GM23248 (cell line): ENCODE measurements at regions not wholly inside any gene's neighbourhood (a gene's known extent, or its start where the extent isn't known, plus 50 kb on each side); places are given as distances from the start of the nearest gene placed in this dataset.

Experiments
- DNase-seq: peaks from one replicate; pipeline ENCODE4 v3.0.0-alpha.2; 2015
- H2AFZ ChIP-seq: fragments of 200-600 bp; sonication (generic); 2 replicates; pipeline ENCODE4 v1.6.1; 2016; ENCODE audit warnings: antibody characterized with exemption
- H3F3A ChIP-seq: fragments of 200-600 bp; sonication (generic); 2 replicates; pipeline ENCODE4 v1.6.1; 2016; ENCODE audit warnings: mild to moderate bottlenecking, antibody characterized with exemption, mixed run types; ENCODE audit not compliant: insufficient read depth
- H3K27ac ChIP-seq: fragments of 200-600 bp; sonication (generic); 2 replicates; pipeline ENCODE4 v1.5.1; 2016; ENCODE audit warnings: mild to moderate bottlenecking
- H3K27me3 ChIP-seq: fragments of 200-600 bp; sonication (generic); replicated peaks from 2 replicates; pipeline ENCODE4 v1.6.1; 2016; ENCODE audit warnings: mild to moderate bottlenecking; ENCODE audit not compliant: insufficient read depth
- H3K36me3 ChIP-seq: fragments of 200-600 bp; sonication (generic); 2 replicates; pipeline ENCODE4 v1.6.1; 2016; ENCODE audit warnings: low read depth, mild to moderate bottlenecking
- H3K4me1 ChIP-seq: fragments of 200-600 bp; sonication (generic); 2 replicates; pipeline ENCODE4 v1.6.1; 2016; ENCODE audit warnings: mild to moderate bottlenecking; ENCODE audit not compliant: insufficient read depth
- H3K4me2 ChIP-seq: fragments of 200-600 bp; sonication (generic); one replicate; pipeline ENCODE4 v1.6.1; 2016; ENCODE audit warnings: mild to moderate bottlenecking; ENCODE audit not compliant: unreplicated experiment
- H3K4me3 ChIP-seq: fragments of 200-600 bp; sonication (generic); 2 replicates; pipeline ENCODE4 v1.5.1; 2016; ENCODE audit warnings: mild to moderate bottlenecking
- H3K79me2 ChIP-seq: fragments of 200-600 bp; sonication (generic); 2 replicates; pipeline ENCODE4 v1.6.1; 2016; ENCODE audit warnings: mild to moderate bottlenecking; ENCODE audit not compliant: insufficient read depth
- H3K9ac ChIP-seq: fragments of 200-600 bp; sonication (generic); 2 replicates; pipeline ENCODE4 v1.6.1; 2016; ENCODE audit warnings: mild to moderate bottlenecking
- H3K9me2 ChIP-seq: fragments of 200-600 bp; sonication (generic); 2 replicates; pipeline ENCODE4 v1.6.1; 2016; ENCODE audit warnings: mixed run types, mild to moderate bottlenecking, moderate library complexity; ENCODE audit not compliant: insufficient read depth
- H3K9me3 ChIP-seq: fragments of 200-600 bp; sonication (generic); one replicate; pipeline ENCODE4 v1.6.1; 2017; ENCODE audit warnings: low read depth
- H4K20me1 ChIP-seq: fragments of 200-600 bp; sonication (generic); 2 replicates; pipeline ENCODE4 v1.6.0; 2016; ENCODE audit not compliant: insufficient read depth
- EZH2 ChIP-seq: fragments of 200-600 bp; sonication (generic); IDR thresholded peaks from 2 replicates; pipeline ENCODE4 v1.6.1; 2018; ENCODE audit warnings: antibody characterized with exemption, mild to moderate bottlenecking; ENCODE audit not compliant: insufficient read depth, poor library complexity, severe bottlenecking
- EZH2phosphoT487 ChIP-seq: fragments of 200-600 bp; sonication (generic); IDR thresholded peaks from 2 replicates; pipeline ENCODE4 v1.6.1; 2018; ENCODE audit warnings: antibody characterized with exemption, moderate library complexity, mild to moderate bottlenecking, low read depth; ENCODE audit not compliant: insufficient read depth
- WGBS, 2 experiments: methylation state at CpG; one replicate each; pipeline ENCODE4 v1.1.6; 2015 to 2017; ENCODE audit warnings: low lambda C conversion rate in 2 of 2, low coverage in 1 of 2; ENCODE audit errors: missing lambda C conversion rate in 2 of 2; 5-methylcytosine and 5-hydroxymethylcytosine counted together
- in situ Hi-C: fragments of 300-500 bp; cut with MboI; formaldehyde crosslinking; loops from 2 replicates; pipeline ENCODE4 v1.15.0; 2020

DNA sequence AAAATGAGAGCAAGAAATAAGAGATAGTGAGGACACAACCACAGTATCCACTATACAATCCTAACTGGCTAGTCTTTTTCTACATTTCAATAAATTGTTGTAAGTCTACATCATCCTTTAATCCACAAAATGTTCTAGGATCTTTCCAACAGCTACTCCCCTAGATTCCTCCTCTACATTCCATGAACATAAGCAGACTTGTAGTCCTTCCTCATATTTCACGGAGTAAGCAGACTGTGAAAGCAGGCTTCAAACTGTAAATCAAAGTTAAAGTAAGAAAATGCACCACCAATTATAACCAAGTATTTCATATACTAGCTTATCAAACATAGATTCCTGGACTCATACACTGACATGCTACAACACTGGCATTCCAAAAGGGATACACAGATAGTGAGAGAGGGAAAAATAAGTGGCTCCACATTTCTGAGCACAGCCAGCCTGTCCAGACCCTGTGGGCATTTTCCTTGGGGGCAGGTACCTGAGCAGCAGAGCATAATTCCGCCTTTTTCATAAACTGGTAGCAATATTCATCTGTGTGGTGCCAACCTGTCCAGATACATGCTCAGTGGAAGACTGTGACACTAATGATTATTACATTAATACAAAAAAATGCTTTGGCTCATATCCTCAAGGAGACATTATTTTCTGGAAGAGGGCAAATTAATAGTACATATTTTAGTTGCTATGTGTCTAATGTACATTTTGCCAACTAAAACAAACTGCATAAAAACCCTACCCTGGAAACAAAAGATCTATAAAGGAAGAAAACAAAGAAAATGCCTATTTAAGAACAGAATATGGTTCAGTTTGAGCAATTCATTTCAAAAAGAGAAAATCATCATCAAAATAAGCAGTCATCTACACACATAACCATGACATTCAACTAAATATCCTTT, 113.3 kb upstream of the FSCB start:
- Histone ChIP-seq H3K79me2 (no peaks in the 10 kb centered on the region), H3K9me2 (no peaks in the 10 kb centered on the region), H3K4me2 (no peak overlapping the region), H3K4me3 (no peak overlapping the region), H3K9me3 (no peaks in the 10 kb centered on the region), H4K20me1 (no peaks in the 10 kb centered on the region), H3K4me1 (no peaks in the 10 kb centered on the region), H3K9ac (no peak overlapping the region), H2AFZ (no peak overlapping the region), H3K27me3 (no peaks in the 10 kb centered on the region), H3K36me3 (no peaks in the 10 kb centered on the region), H3K27ac (no peak overlapping the region), H3F3A (no peaks in the 10 kb centered on the region)
- no peak for DNase-seq
- WGBS, 2 experiments = 0 to 8% methylated on average over 2 of the region's 2 CpGs
- in situ Hi-C loops = no loop called here
- TF ChIP-seq EZH2phosphoT487 (no peak), EZH2 (no peak)

DNA sequence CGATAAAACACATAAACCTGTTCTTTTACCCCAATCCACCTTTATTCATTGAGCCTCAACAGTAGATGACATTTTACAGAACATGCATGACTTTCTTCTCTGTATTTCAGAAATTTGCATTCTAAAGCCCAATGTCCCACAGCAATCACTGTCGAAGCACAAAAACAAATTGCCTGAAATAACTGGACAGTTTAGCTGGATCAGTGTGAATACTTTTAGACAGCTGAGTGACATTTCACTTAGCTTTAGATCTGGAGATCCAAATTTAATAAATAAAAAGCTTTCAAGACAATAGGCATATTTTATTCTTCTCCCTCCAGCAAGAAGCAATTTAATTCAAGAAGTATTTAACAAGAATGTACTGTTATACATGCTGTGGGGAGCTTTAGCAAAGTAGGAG, 109.1 kb upstream of the FSCB start:
- no peaks in the 10 kb centered on the region for H3K9me2 ChIP-seq
- DNase-seq = no peak
- no peak overlapping the region for H3K4me3 ChIP-seq
- H3K27ac ChIP-seq = no peak overlapping the region
- H3F3A ChIP-seq = no peaks in the 10 kb centered on the region
- no peaks in the 10 kb centered on the region for H3K79me2 ChIP-seq
- H2AFZ ChIP-seq = no peak overlapping the region
- H3K9ac ChIP-seq = no peak overlapping the region
- H3K27me3 ChIP-seq = no peaks in the 10 kb centered on the region
- H3K4me1 ChIP-seq = no peaks in the 10 kb centered on the region
- H3K36me3 ChIP-seq = no peaks in the 10 kb centered on the region
- no peak overlapping the region for H3K4me2 ChIP-seq
- H4K20me1 ChIP-seq = no peaks in the 10 kb centered on the region
- WGBS, 2 experiments = 8 to 10% methylated on average over 2 of the region's 2 CpGs
- H3K9me3 ChIP-seq = no peaks in the 10 kb centered on the region
- in situ Hi-C loops = no loop called here
- TF ChIP-seq EZH2phosphoT487 (no peak), EZH2 (no peak)

DNA sequence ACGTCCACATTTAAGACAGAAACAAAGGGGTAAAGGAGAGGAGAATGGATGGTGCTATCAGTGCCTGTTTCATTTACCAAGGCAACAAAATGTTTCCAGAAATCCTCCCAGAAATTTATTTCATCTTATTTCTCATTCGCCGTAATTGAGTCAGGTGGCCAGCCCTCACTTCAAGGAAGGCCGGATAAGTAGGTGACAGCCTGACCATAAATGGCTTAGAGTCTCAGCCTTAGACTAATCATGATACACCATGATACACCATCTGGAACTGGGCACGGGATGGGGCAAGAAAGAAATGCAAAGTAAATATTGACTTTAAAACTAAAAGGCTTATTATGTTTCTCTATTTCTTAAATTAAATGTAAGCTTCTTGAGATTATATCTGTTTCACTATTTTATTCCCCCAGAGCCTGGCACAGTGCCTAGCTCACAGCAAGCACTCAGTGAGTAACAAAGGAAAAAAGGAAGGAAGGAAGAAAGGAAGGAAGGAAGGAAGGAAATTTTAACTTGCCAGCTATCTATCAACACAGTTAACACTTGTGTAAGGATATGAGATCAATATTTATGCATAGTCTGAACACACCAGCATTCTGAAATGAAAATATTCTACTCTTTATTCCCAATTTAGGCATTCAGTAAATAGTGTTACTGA, 106.1 kb upstream of the FSCB start:
- Histone ChIP-seq H3K9ac (no peak overlapping the region), H2AFZ (no peak overlapping the region), H3K9me3 (no peaks in the 10 kb centered on the region), H3K27ac (no peak overlapping the region), H3K4me3 (no peak overlapping the region), H4K20me1 (no peaks in the 10 kb centered on the region), H3K9me2 (no peaks in the 10 kb centered on the region), H3K4me1 (no peaks in the 10 kb centered on the region), H3K4me2 (no peak overlapping the region), H3K79me2 (no peaks in the 10 kb centered on the region), H3K27me3 (no peaks in the 10 kb centered on the region), H3F3A (no peaks in the 10 kb centered on the region), H3K36me3 (no peaks in the 10 kb centered on the region)
- TF ChIP-seq EZH2 (no peak), EZH2phosphoT487 (no peak)
- no peak for DNase-seq
- 34 to 36% methylated on average over 5 of the region's 5 CpGs for WGBS, 2 experiments
- in situ Hi-C loops = no loop called here

DNA sequence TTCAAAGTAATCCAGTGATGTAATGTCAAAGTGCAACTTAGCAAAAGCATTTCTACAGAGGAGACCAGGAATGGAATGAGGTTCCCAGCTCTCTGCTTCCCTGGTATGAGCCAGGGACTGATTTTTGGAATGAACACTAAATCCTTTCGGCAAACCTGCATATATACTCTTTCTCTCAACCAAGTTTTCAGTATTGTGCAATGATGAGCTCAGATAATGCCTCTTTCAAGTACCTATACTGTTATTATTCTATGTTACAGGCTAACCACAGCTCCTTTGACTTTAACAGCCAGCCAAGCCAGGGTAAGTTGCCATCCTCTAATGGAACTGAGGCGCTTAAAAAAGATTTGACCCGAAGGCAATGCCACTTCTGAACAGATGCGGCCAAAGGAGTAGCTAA, 104.9 kb upstream of the FSCB start:
- no peaks in the 10 kb centered on the region for H4K20me1 ChIP-seq
- in situ Hi-C loops = no loop called here
- no peaks in the 10 kb centered on the region for H3K4me1 ChIP-seq
- H3F3A ChIP-seq = no peaks in the 10 kb centered on the region
- no peak overlapping the region for H3K9ac ChIP-seq
- no peaks in the 10 kb centered on the region for H3K9me3 ChIP-seq
- no peaks in the 10 kb centered on the region for H3K9me2 ChIP-seq
- H3K4me3 ChIP-seq = no peak overlapping the region
- no peaks in the 10 kb centered on the region for H3K36me3 ChIP-seq
- H3K27ac ChIP-seq = no peak overlapping the region
- TF ChIP-seq EZH2 (no peak), EZH2phosphoT487 (no peak)
- no peak overlapping the region for H3K4me2 ChIP-seq
- WGBS, 2 experiments = 12 to 34% methylated on average over 4 of the region's 4 CpGs
- DNase-seq = no peak
- no peaks in the 10 kb centered on the region for H3K27me3 ChIP-seq
- no peak overlapping the region for H2AFZ ChIP-seq
- no peaks in the 10 kb centered on the region for H3K79me2 ChIP-seq
